ENCODE measurements at regions not wholly inside any gene's neighbourhood (a gene's known extent, or its start where the extent isn't known, plus 50 kb on each side); places are given as distances from the start of the nearest gene placed in this dataset.
"Not testable (repeated sequence)": the region's sequence is repeated elsewhere in the genome, so short reads cannot be mapped to it uniquely, and the experiment has no call there.

DNA sequence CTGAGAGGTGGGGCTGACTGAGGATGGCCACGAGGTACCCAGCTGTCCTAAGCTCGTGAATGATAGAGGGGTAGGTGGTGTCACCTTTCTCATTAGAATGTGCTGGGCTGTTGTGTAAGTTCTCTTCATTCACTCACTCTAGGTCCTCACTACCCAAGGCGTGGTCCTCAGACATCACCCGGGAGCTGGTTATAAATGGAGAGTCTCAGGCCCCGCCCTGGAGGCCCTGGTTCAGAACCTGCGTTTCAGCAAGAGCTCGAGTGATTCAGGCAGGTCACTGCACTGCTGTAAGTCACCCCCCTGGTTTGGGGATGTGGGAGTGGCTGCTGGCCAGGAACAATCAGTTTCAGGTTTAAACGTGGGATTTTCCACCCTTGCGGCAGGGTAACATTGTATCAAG is 139.8 kb downstream of the FOXL1 start:
- DNase-seq = no peak

DNA sequence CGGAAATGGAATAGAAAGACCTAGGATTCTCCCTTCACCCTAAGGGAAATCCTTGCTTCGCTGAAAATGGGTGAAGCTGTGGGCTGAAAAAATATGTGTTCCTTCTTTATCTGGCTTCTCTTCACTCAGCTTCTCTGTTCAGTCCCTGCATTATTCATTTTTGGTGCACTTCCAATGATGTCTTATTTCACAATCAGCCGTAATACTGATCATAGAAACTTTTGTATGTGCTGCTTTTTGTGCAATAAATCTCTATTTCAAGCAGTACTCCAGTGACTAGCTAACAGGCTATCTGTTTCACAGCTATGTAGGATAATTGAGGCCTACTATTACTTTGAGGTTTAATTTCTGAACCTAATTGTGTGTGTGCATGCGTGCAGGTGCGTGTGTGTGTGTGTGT is 144.6 kb downstream of the FOXL1 start:
- DNase-seq = no peak

DNA sequence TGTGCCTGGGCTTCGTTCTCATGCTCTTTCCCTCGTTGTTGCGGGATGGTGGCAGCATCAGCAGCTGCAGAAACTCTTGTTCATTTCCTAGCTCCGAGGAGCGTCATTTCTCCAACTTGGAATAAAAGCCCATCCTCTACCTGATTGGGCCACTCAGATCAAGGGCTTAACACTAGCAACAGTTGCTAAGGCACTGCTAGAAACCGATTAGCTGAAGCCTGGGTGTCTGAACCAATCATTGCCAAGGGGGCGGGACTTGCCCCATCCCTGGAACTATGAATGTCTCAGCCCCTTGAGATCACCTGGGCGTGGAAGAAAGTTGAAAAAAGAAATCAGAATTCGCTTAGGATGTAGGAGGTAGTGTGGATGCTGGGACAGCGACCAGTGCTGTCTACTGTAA is 145.3 kb downstream of the FOXL1 start:
- DNase-seq = no peak

DNA sequence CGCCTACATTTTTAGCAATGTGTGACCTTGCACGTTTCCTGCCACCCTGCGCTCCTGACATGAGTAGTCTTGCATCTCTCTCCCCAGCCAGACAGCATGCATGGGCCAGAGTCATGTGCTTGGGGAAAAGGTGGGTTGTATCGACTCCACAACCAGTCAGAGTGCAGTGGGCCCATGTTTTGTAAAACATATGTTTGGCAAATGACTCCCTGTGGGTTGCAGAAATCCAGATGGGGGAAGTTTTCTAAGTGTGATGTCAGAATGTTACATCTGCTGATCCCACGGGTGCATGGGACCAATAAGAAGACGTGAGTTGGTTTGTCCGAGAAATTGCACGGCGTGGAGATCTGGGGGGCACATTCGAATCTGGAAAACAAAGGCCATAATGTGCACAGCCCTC is 147.1 kb downstream of the FOXL1 start:
- no peak for DNase-seq

DNA sequence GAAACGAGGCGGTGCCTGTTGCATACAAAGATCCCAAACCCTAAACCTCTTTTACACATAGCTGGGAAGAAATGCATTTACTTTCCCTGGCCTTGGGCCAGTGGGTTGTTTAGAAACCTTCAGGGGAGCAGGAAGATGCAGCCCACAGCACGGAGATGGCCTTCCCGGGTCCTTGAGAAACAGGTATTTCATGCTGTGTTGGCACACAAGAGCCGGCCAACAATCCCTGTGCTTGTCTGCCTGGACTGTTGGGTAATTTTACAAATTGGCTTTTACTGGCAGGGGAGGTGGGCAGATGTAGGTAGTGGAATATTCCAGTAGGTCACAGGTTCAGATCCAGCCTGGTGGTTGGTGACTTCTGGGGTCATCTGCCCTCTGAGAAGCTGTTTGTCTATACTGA is 148.0 kb downstream of the FOXL1 start:
- DNase-seq = no peak

DNA sequence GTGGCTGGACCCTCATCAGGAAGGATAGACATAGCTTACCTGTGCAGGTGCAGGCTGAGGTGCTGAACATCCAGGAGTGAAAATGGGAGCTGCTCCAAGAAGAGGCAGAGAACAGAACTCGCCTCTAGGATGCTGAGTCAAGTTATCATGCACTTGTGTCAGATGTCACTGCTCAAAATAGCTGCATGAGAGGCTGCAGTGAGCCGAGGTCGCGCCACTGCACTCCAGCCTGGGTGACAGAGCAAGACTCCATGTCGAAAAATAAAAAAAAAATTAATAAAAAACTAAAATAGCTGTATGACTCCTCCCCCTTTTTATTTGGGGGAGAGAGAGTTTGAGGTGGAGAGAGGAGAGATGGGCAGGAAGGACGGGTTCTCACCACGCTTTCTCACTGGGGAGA is 148.8 kb downstream of the FOXL1 start:
- no peak for DNase-seq

DNA sequence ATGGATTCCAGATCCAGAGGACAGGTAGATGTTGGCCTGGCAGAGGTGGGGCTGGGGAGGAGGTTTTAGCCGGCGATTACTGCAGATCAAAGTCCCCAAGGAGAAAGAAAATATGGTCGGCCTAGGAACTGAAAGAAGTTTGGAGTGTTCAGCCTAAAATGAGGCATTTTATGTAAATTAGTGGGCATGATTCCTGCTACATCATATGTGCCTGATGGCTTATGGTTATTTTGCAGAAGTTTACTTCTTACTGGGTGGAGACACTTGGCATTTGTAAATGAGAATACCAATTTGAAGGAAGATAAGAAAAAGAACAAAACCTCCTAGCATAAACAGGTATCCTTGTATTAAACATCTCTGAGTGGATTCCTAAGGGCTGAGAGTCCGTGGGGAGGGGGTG is 149.3 kb downstream of the FOXL1 start:
- no peak for DNase-seq

DNA sequence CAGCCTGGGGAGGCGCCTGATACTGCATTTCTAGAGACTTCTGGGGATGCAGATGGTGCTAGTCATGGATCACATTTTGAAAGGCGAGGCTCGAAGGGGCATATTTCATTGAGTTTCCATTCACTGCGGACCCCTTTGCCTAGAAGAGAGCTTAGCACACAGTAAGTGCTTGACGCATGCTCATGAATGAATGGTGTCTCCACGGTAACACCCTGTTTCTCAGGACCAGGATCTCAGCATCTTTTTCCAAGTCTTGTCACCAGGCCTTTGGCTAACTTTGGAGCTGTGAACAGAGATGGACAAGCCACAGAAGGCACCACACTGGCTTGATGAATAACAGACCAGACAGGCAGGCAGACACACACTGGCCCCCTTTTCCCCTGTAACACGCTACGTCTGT is 151.3 kb downstream of the FOXL1 start:
- DNase-seq = no peak

DNA sequence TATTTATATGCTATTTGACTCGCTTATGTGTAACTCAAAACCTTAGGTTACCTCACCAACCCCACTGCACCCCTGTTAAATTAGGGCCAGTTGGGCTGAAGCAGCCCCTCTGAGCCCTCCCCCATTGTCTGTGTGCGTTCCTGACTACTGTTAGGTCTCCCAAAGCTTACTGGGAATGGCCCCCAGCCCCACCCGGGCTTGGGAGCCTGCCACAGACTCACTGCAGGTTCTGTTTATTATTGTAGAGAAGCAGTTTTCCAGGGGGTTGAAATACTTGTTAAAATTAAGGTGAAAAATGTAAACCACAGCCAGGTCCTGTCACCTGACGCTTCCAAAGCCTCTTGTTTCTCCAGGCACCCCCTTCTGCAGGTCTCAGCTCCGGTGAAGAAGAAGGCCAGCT is 151.7 kb downstream of the FOXL1 start:
- no peak for DNase-seq

DNA sequence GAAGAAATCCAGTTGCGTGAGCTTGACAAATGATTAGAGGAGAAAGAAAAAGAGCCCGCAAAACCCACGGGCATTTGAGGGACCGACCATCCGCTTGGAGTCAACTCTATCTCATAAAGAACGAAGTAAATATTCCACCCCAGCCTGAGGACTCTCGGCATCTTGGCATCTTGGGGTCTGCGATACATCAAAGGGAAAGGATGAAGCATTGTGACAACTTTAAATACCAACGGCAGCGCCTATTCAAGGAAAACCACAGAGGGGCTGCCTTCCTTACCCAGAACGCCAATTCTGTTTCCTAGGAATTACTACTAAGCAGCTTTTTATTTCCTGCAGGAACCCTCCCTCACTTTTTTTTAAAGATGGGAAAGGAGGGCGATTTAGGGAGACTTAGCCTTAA is 152.2 kb downstream of the FOXL1 start:
- DNase-seq = no peak

DNA sequence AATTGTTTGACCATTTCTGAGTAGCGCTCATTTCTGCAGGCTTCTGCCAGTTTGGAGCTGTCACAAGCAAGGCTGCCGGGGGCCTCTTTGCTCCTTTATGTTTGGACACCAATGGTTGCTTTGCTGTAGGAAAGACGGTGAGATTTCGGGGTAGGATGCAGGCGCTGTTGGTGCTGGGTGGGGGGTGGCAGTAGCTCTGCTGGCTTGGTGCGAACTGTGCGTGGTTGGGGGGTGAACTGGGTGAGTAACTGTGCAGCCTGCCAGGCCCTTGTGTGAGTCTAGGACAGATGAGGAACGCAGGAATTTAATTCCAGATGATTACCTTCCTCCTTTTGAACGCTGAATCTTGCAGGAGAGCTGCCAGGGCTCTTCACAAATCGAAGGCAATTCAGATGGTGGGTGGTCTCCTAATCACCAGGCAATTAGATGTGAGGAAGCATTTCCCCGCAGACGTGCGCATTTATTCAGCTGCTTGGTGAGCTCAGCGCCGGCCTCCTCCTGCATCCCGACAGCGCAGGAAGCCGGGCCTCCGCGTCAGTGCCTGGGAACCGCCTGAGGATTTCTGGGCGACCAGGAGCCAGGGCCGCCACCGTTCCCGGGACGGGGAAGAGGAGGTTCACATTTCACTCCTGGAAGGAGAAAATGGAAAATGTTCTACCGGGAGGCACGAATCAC is 154.4 kb downstream of the FOXL1 start:
- no peak for DNase-seq

DNA sequence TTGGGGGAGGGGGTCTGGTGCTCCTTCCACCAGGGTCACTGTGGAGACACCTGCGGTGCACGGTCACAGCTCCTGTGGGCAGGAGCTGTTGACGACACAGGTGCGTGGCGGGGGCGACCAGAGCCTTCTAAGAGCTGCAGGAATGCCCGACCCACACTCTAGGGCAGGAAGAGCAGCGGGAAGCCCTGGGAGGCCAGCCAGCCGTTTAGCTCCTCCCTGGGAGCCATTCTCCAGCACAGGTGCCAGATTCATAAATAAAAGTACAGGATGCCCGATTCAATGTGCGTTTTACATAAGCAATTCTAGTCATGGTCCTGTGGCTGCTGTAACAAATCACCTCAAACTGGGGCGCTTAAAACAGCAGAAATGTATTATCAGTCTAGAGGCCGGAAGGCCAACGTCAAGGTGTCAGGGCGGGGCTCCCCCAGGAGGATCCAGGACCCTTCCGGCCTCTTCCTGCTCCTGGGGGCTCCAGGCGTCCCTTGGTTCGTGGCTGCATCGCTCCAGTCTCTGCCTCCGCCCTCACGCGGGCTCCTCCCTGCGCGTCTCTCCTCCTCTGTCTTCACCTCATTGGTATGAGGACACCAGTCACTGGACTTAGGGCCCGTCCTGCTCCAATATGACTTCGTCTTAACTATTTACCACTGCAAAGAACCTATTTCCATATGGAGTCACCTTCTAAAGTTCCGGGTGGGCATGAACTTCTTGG is 155.4 kb downstream of the FOXL1 start:
- DNase-seq = no peak

DNA sequence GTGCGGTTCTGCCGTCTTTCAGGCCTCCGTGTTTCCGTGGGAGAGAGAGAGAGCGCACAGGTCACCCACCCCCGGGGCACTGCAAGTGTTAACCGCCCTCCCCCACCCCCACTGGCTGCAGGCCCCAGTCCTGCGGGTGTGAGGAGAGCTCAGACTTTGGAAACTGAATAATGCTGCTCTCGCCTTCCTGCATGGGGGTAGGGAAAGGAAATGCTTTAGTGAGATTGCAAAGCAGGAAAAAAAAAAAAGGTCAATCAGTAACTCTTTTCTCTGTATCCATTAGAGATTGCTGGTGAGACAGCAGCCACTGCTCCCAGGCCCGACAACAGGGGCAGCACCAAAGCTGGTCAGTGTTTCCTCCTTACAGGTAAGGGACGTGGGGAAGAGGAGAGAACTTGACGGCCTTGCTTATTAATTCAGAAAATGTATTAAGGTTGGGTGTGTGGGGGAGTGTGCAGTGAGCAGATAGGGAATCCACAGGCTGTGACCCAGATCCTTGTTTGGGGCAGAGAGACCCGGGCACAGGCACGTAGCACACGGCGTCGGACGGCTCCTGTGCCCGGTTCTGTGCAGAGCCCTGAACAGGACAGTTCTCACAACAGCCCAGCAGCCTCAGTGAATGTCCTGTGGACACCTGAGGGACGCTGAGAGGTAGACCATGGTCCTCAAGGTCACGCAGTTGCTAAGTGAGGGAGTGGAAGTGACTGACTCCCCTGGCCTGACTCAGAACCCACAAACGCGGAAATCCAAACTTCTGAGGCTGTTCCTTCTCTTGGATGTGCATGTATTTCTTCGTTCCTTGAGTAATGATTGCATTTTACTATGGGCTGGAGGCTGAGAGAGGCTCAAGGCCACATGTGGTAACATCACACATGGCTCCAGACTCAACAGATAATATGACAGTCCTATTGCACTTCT is 156.5 kb downstream of the FOXL1 start:
- DNase-seq = no peak

DNA sequence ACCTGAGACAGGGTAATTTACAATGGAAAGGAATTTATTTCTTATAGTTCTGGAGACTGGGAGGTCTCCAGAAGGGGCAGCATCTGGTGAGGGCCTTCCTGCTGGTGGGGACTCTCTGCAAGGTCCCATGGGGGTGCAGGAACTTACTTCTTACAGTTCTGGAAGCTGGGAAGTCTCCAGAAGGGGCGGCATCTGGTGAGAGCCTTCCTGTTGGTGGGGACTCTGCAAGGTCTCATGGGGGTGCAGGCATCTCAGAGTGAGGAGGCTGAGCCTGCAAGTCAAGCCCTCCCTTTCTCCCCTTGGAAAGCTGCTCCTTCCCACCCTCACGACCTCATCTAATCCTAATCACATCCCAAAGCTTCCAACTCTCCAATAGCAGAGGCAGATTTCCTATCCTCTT is 157.4 kb downstream of the FOXL1 start:
- DNase-seq = no peak

DNA sequence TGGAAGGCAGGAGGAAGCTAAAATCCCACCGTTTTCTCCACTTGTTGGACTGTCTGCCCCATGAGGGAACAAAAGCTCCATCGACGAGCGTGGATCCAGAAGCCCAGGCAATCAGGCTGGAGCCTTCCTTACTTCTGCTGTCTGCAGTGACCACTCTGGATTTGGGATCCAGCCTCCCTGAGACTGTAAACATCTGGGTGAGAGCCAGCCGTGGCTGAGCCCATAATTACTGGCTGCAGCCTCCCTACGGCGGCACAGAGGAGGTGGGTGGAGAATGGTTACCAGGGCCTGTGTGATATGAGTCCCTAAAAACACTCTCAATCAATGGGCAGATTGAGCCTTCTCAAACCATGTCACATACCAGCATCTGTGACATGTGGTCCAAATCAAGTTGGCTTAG is 158.2 kb downstream of the FOXL1 start:
- no peak for DNase-seq

DNA sequence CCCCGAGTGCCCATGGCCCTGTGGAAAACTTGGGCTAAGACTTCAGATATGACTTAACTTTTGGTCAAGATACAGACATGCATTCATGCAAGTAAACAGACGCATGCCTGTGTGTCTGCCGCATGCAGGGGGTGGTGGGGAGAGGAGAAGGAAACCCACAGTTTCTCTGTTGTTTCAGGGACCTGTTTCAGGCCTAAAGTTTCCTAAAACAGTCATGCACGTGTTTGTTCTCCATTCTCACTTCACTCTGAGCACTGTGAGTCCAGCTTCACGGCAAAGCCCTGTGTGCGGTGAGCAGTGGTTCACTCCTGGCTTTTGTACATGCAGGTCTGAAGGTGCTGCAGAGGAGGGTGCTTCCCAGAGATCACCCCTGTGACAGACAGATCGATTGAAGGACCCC is 158.7 kb downstream of the FOXL1 start:
- no peak for DNase-seq

DNA sequence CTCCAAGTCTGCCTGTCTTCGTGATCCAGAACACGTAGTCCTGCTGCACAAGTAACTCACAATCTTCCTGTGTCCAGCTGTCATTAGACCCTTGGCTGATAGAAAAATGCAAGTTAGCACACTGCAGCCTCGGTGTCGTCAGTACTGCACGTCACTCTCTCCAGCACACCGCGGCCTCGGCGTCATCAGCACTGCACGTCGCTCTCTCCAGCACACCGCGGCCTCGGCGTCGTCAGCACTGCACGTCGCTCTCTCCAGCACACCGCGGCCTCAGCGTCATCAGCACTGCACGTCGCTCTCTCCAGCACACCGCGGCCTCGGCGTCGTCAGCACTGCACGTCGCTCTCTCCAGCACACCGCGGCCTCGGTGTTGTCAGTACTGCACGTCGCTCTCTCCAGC is 160.0 kb downstream of the FOXL1 start:
- DNase-seq = not testable (repeated sequence)

DNA sequence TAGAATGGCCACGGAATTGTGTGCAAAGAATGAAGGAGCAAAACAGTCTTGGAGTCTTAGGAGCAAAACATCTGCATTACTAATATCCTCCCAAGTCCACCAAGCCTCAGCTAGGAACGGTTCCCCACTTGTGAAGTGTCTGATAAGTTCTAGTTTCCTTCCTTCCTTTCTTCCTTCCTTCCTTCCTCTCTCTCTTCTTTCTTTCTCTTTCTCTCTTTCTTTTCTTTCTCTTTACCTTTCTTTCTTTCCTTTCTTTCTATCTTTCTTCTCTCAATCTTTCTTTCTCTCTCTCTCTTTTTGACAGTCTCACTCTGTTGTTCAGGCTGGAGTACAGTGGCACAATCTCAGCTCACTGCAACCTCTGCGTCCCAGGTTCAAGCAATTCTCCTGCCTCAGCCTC is 160.8 kb downstream of the FOXL1 start:
- no peak for DNase-seq

DNA sequence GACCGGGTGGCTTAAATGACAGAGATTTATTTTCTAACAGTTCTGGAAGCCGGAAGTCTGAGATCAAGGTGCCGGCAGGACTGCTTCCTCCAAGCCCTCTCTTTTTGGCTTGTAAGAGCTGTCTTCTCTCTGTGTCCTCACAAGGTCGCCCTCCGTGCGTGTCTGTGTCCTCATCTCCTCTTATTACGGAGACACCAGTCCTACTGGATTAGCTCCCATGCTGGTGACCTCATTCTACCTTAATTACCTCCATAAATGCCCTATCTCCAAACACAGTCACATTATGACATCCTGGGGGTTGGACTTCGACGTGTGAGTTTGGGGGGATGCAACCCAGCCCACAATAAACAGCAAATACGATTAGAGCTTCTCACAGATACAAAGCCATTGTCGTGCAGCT is 161.5 kb downstream of the FOXL1 start:
- no peak for DNase-seq

DNA sequence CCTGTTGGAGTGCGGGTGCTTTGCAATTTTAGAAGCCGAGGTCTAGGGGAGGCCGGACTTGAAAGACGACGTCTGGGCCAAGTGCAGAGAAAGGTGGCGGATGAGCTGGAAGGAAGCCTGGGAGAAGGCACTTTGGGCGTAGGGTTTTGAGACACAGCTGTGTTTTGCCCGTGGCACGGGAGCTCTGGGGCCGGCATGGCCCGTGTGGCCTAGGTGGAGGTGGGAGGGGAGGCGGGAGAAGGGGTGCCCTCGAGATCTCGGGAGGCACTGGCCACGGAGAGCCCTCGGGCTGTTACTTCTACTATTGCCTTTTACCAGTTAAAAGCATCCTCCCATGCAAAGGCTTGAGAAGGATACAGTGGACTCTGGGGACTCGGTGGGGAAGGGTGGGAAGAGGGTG is 161.9 kb downstream of the FOXL1 start:
- DNase-seq = no peak

DNA sequence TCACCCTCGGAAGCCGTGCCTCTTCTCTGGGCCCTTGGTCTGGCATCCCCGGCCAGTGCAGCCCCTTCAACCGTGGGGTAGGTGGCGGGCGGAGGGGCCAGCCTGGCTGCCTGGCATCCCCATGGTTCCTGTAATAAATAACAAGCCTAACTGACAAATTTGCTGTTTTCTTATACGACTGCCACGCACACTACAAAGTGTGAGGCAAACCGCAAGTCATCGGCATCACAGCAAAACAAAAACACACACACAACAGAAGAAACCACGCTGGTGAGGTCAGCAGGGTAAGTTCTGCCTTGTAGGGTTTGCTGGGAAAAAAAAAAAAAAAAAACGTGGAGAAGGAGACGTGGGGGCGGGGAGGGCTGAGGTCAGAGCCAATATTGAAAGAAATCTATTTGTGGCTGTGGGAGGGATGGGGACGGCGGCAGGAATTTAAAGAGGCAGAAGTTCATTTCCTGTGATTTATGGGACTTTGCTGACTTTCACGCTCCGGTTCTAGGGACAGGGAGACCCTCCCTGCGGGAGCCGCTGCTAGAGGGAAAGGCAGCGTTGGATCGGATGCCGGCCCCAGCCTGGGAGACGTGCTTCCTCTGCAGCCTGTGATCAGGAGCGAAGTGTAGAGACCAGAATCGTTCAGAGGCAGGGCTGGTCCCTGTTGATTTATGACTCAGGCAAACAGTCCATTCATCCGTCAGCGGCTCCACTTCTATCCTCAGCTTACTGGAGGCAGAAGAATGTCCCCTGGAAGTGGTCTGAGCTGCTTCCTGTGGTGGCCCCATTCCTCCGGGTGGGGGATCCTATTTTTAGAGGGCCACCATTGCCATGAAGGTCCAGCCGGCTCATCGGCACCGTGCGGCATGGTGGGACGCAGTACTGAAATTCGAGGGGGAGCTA is 162.8 kb downstream of the FOXL1 start:
- no peak for DNase-seq

DNA sequence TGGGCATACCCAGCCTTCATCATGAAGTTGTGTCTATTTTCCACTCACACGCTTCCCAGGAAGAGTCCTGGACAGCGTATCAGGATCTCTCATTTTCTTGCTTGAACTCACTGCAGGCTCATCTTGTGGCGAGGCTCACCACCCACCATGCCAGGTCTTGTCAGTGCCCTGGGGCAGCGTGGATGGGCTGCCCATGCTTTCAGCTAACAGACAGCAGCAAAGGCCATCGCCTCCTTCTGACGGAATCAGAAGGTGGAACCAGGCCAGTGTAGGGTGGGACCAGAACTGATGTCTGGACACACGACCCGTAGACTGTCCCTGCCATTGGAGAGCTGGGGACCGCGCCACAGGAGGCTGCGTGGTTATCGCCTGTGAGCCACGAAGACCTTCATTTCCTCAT is 169.4 kb downstream of the FOXL1 start:
- no peak for DNase-seq

DNA sequence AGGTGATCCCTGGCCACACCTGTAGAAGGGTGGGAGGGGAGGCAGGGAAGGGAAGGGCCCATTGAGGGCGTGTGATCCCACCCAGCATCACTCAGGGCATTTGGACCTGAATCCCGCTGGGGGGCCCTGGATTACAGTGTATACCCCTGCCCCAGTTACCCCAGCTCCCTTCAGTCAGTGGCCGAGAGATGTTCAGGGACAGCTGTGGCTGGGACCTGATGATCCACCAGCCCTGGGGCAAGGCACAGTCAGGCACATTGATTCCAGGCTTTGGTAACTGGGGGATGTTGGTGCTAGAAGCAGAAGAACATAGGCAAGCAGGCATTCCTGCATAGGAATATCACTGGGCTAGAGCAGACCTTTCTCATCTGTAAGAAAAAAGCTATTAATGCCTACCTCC is 170.3 kb downstream of the FOXL1 start:
- no peak for DNase-seq
